NB4 (cell line): ENCODE measurements at regions not wholly inside any gene's neighbourhood (a gene's known extent, or its start where the extent isn't known, plus 50 kb on each side); places are given as distances from the start of the nearest gene placed in this dataset.

Source experiments
- DNase-seq: peaks from one replicate; pipeline ENCODE4 v3.0.0; 2010; ENCODE audit warnings: low read depth
- H3K4me3 ChIP-seq: one replicate; pipeline ENCODE4 v1.5.1; 2011; ENCODE audit warnings: mild to moderate bottlenecking, low read depth, low read length, moderate library complexity
- CTCF ChIP-seq: IDR thresholded peaks from one replicate; pipeline ENCODE4 v1.5.1; 2012; ENCODE audit warnings: low read depth, low read length
- MAX ChIP-seq: IDR thresholded peaks from 2 replicates; pipeline ENCODE4 v1.6.1; 2011; ENCODE audit warnings: low read depth, low read length
- MYC ChIP-seq: IDR thresholded peaks from 2 replicates; pipeline ENCODE4 v1.6.1; 2011; ENCODE audit warnings: low read depth, low read length
- POLR2A ChIP-seq: IDR thresholded peaks from 2 replicates; pipeline ENCODE4 v1.6.1; 2011; ENCODE audit warnings: mild to moderate bottlenecking; ENCODE audit not compliant: insufficient read length; ENCODE audit errors: extremely low read depth

- no peak overlapping the region for H3K4me3 ChIP-seq
- TF ChIP-seq MAX = no peak
- TF ChIP-seq MYC = no peak
- TF ChIP-seq CTCF = no peak
- TF ChIP-seq POLR2A = no peak
- no peak for DNase-seq
These were observed 65.7 kb upstream of the NEUROD1 start for GRCh38 chr2:181745796-181746540.

GRCh38 chr2:181746844-181747243 lies 66.5 kb upstream of the NEUROD1 start:
- TF ChIP-seq MYC (no peak), POLR2A (no peak), CTCF (no peak), MAX (no peak)
- no peak for DNase-seq
- H3K4me3 ChIP-seq = no peak overlapping the region

- no peak overlapping the region for H3K4me3 ChIP-seq
- no peak for TF ChIP-seq POLR2A
- TF ChIP-seq MAX = no peak
- no peak for TF ChIP-seq CTCF
- no peak for TF ChIP-seq MYC
- DNase-seq = no peak
These were observed 70.0 kb upstream of the NEUROD1 start for GRCh38 chr2:181750305-181750704.

GRCh38 chr2:181751266-181752030 lies 71.1 kb upstream of the NEUROD1 start:
- H3K4me3 ChIP-seq = no peak overlapping the region
- TF ChIP-seq CTCF = no peak
- DNase-seq = no peak

GRCh38 chr2:181752301-181752700 lies 72.0 kb upstream of the NEUROD1 start:
- H3K4me3 ChIP-seq = no peak overlapping the region
- TF ChIP-seq POLR2A = no peak
- no peak for TF ChIP-seq MAX
- TF ChIP-seq CTCF = no peak
- TF ChIP-seq MYC = no peak
- no peak for DNase-seq
